Central memory CD8-positive, alpha-beta T cell (primary cell): ENCODE measurements at regions not wholly inside any gene's neighbourhood (a gene's known extent, or its start where the extent isn't known, plus 50 kb on each side); places are given as distances from the start of the nearest gene placed in this dataset.
"Not testable (repeated sequence)": the region's sequence is repeated elsewhere in the genome, so short reads cannot be mapped to it uniquely, and the experiment has no call there.

Experiments
- ATAC-seq: fragments of 150-1000 bp; cut with Tn5 transposase; replicated peaks from 2 replicates; pipeline ENCODE4 v1.10.0; 2022; ENCODE audit warnings: mild to moderate bottlenecking, moderate FRiP score, moderate number of reproducible peaks; ENCODE audit not compliant: poor library complexity, severe bottlenecking; ENCODE audit errors: extremely low read depth
- DNase-seq, 2 donors: peaks; one replicate each; pipeline ENCODE4 v3.0.0; 2021; ENCODE audit warnings: low spot score in 2 of 2
- H3K27ac Mint-ChIP-seq: one replicate; pipeline ENCODE4 v1.8.0; 2022; ENCODE audit warnings: low read depth, mild to moderate bottlenecking, moderate library complexity, mixed read lengths
- H3K27me3 Mint-ChIP-seq: one replicate; pipeline ENCODE4 v1.8.0; 2022; ENCODE audit warnings: mixed read lengths
- H3K36me3 Mint-ChIP-seq: one replicate; pipeline ENCODE4 v1.8.0; 2022; ENCODE audit warnings: mild to moderate bottlenecking, moderate library complexity, mixed read lengths; ENCODE audit not compliant: insufficient read depth
- H3K4me1 Mint-ChIP-seq: one replicate; pipeline ENCODE4 v1.8.0; 2022; ENCODE audit warnings: mixed read lengths
- H3K4me3 Mint-ChIP-seq: one replicate; pipeline ENCODE4 v1.8.0; 2022; ENCODE audit warnings: mild to moderate bottlenecking, moderate library complexity, mixed read lengths
- H3K9me3 Mint-ChIP-seq: one replicate; pipeline ENCODE4 v1.8.0; 2022; ENCODE audit warnings: mixed read lengths

- H3K27me3 Mint-ChIP-seq, result peaks cover 66% of the 10 kb centered on the region
- not testable (repeated sequence) for ATAC-seq, DNase-seq, H3K36me3 Mint-ChIP-seq, H3K27ac Mint-ChIP-seq, H3K9me3 Mint-ChIP-seq, H3K4me3 Mint-ChIP-seq, H3K4me1 Mint-ChIP-seq
Measured at GRCh38 chr1:37368665-37369315, 105.6 kb upstream of the ZC3H12A start.

- no peak for ATAC-seq
- peaks cover 51% of the 10 kb centered on the region for H3K27me3 Mint-ChIP-seq
- no peak overlapping the region for H3K4me3 Mint-ChIP-seq
- H3K27ac Mint-ChIP-seq, result no peak overlapping the region
- H3K36me3 Mint-ChIP-seq, result no peaks in the 10 kb centered on the region
- no peak for DNase-seq
- H3K9me3 Mint-ChIP-seq, result no peaks in the 10 kb centered on the region
- H3K4me1 Mint-ChIP-seq, result no peaks in the 10 kb centered on the region
Measured at GRCh38 chr1:37372302-37372701, 102.1 kb upstream of the ZC3H12A start.

- no peaks in the 10 kb centered on the region for H3K9me3 Mint-ChIP-seq
- no peak overlapping the region for H3K27ac Mint-ChIP-seq
- H3K27me3 Mint-ChIP-seq, result peaks cover 54% of the 10 kb centered on the region
- ATAC-seq, result no peak
- H3K4me3 Mint-ChIP-seq, result no peak overlapping the region
- no peak for DNase-seq
- H3K36me3 Mint-ChIP-seq, result no peaks in the 10 kb centered on the region
- H3K4me1 Mint-ChIP-seq, result no peaks in the 10 kb centered on the region
Measured at GRCh38 chr1:37372711-37373110, 101.7 kb upstream of the ZC3H12A start.

GRCh38 chr1:37373413-37373812 is 101.0 kb upstream of the ZC3H12A start:
- no peaks in the 10 kb centered on the region for H3K4me1 Mint-ChIP-seq
- no peak overlapping the region for H3K27ac Mint-ChIP-seq
- no peaks in the 10 kb centered on the region for H3K9me3 Mint-ChIP-seq
- H3K36me3 Mint-ChIP-seq, result no peaks in the 10 kb centered on the region
- no peak overlapping the region for H3K4me3 Mint-ChIP-seq
- H3K27me3 Mint-ChIP-seq, result peaks cover 61% of the 10 kb centered on the region
- ATAC-seq, result no peak
- DNase-seq, result no peak

- not testable (repeated sequence) for H3K9me3 Mint-ChIP-seq, H3K4me3 Mint-ChIP-seq, DNase-seq, ATAC-seq, H3K36me3 Mint-ChIP-seq, H3K4me1 Mint-ChIP-seq, H3K27ac Mint-ChIP-seq
- peaks cover 71% of the 10 kb centered on the region for H3K27me3 Mint-ChIP-seq
Measured at GRCh38 chr1:37380546-37380945, 93.8 kb upstream of the ZC3H12A start.

GRCh38 chr1:37387854-37388253 is 86.5 kb upstream of the ZC3H12A start:
- H3K9me3 Mint-ChIP-seq, result no peaks in the 10 kb centered on the region

GRCh38 chr1:37389327-37389726 is 85.1 kb upstream of the ZC3H12A start:
- Mint-ChIP-seq H3K36me3 (no peaks in the 10 kb centered on the region), H3K27me3 (peaks cover 54% of the 10 kb centered on the region), H3K9me3 (no peaks in the 10 kb centered on the region), H3K27ac (no peak overlapping the region), H3K4me1 (no peaks in the 10 kb centered on the region), H3K4me3 (no peak overlapping the region)
- DNase-seq (no peak), ATAC-seq (no peak)

More at GRCh38 chr1:37387854-37388253, 86.5 kb upstream of the ZC3H12A start:
- no peak for ATAC-seq
- Mint-ChIP-seq H3K27me3 (peaks cover 56% of the 10 kb centered on the region), H3K4me3 (no peak overlapping the region), H3K36me3 (no peaks in the 10 kb centered on the region), H3K4me1 (no peaks in the 10 kb centered on the region), H3K27ac (no peak overlapping the region)
- no peak for DNase-seq

- DNase-seq (no peak), ATAC-seq (no peak)
- Mint-ChIP-seq H3K36me3 (no peaks in the 10 kb centered on the region), H3K9me3 (no peaks in the 10 kb centered on the region), H3K4me1 (no peaks in the 10 kb centered on the region), H3K4me3 (no peak overlapping the region), H3K27me3 (peaks cover 70% of the 10 kb centered on the region), H3K27ac (no peak overlapping the region)
Measured at GRCh38 chr1:37391211-37392011, 83.0 kb upstream of the ZC3H12A start.

- no peak overlapping the region for H3K27ac Mint-ChIP-seq
- H3K36me3 Mint-ChIP-seq, result no peaks in the 10 kb centered on the region
- no peak for ATAC-seq
- H3K27me3 Mint-ChIP-seq, result peaks cover 73% of the 10 kb centered on the region
- no peaks in the 10 kb centered on the region for H3K9me3 Mint-ChIP-seq
- DNase-seq, result no peak
- H3K4me3 Mint-ChIP-seq, result no peak overlapping the region
- H3K4me1 Mint-ChIP-seq, result no peaks in the 10 kb centered on the region
Measured at GRCh38 chr1:37392051-37392450, 82.3 kb upstream of the ZC3H12A start.

- Mint-ChIP-seq H3K27me3 (peaks cover 73% of the 10 kb centered on the region), H3K27ac (no peak overlapping the region), H3K9me3 (no peaks in the 10 kb centered on the region), H3K36me3 (no peaks in the 10 kb centered on the region), H3K4me3 (no peak overlapping the region), H3K4me1 (no peaks in the 10 kb centered on the region)
- DNase-seq (no peak), ATAC-seq (no peak)
Measured at GRCh38 chr1:37393173-37394120, 80.9 kb upstream of the ZC3H12A start.

- no peak overlapping the region for H3K27ac Mint-ChIP-seq
- peaks cover 72% of the 10 kb centered on the region for H3K27me3 Mint-ChIP-seq
- no peaks in the 10 kb centered on the region for H3K9me3 Mint-ChIP-seq
- H3K4me3 Mint-ChIP-seq, result no peak overlapping the region
- DNase-seq, result no peak
- H3K4me1 Mint-ChIP-seq, result no peaks in the 10 kb centered on the region
- no peaks in the 10 kb centered on the region for H3K36me3 Mint-ChIP-seq
- ATAC-seq, result no peak
Measured at GRCh38 chr1:37394574-37395464, 79.6 kb upstream of the ZC3H12A start.

GRCh38 chr1:37398096-37398495 is 76.3 kb upstream of the ZC3H12A start:
- H3K9me3 Mint-ChIP-seq, result no peaks in the 10 kb centered on the region
- no peaks in the 10 kb centered on the region for H3K4me1 Mint-ChIP-seq
- H3K4me3 Mint-ChIP-seq, result no peak overlapping the region
- H3K27ac Mint-ChIP-seq, result no peak overlapping the region
- ATAC-seq (no peak), DNase-seq (no peak)
- H3K27me3 Mint-ChIP-seq, result peaks cover 59% of the 10 kb centered on the region
- H3K36me3 Mint-ChIP-seq, result no peaks in the 10 kb centered on the region
